ENCODE measurements at regions not wholly inside any gene's neighbourhood (a gene's known extent, or its start where the extent isn't known, plus 50 kb on each side); places are given as distances from the start of the nearest gene placed in this dataset.
A peak's percentile ranks its signal among the peaks of the same experiment; 100 is the strongest.

DNA sequence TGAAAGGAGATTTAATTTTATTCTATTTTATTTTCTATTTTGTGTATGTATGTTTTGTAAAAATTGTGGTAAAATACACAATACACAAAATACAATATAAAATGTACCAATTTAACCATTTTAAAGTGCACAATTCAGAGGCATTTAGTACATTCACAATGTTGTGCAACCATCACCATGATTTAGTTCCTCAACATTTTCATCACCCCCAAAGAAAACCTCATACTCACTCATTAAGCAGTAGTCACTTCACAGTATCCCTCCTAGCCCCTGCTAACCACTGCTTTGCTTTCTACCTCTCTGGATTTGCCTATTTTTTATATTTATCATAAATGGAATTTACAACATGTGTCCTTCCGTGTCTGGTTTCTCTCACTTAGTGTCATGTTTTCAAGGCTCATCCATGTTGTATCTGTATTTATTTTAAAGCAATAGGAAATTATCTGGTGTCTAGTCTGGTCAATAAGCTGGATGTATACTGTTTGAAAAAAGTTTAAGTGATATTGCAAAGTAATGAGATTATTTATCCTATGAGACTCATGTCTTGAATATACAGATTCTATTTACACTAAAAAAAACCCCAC lies 77.9 kb upstream of the GLS start:
- no peak overlapping the region for H3K4me3 ChIP-seq (ENCODE audit: low read depth, low read length)
- TF ChIP-seq MYC (IDR thresholded peaks at IDR 0.05; ENCODE audit: low read depth, low read length) (no peak), MAX (IDR thresholded peaks at IDR 0.05; ENCODE audit: low read depth, low read length) (no peak), POLR2A (IDR thresholded peaks at IDR 0.05; ENCODE audit: extremely low read depth, insufficient read length) (no peak)
- TF ChIP-seq, protein P1, sequence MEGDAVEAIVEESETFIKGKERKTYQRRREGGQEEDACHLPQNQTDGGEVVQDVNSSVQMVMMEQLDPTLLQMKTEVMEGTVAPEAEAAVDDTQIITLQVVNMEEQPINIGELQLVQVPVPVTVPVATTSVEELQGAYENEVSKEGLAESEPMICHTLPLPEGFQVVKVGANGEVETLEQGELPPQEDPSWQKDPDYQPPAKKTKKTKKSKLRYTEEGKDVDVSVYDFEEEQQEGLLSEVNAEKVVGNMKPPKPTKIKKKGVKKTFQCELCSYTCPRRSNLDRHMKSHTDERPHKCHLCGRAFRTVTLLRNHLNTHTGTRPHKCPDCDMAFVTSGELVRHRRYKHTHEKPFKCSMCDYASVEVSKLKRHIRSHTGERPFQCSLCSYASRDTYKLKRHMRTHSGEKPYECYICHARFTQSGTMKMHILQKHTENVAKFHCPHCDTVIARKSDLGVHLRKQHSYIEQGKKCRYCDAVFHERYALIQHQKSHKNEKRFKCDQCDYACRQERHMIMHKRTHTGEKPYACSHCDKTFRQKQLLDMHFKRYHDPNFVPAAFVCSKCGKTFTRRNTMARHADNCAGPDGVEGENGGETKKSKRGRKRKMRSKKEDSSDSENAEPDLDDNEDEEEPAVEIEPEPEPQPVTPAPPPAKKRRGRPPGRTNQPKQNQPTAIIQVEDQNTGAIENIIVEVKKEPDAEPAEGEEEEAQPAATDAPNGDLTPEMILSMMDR (IDR thresholded peaks at IDR 0.05; ENCODE audit: low read depth, low read length) = no peak
- peak; percentile 32 for DNase-seq (ENCODE audit: low read depth)

DNA sequence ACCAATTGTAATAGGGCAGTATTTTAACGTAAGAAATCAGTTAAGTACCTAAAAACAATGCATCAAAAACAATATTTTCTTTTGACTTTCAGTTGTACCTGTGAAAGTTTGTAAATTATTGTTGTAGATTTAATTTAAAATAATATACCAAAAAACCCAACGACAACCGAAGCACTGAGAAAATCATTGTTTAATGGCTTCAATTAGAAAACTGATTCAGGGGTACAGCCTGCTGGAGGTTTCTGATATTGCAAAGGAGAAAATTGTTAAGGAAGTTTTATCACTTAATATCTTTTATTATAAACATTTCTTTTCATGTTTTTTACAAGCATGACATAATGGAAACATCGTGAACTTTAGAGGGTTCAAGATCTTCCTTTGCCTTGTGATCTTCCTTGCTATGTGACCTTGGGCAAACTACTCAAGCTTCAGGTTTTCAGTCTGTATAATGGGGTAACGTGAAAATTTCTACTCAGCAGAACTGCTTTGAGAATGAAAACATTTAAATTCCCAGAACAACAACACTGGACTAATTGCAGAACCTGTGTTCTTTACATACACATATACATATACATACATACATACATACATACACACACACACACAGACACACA lies 76.3 kb upstream of the GLS start:
- DNase-seq (ENCODE audit: low read depth) = peak; percentile 26
- H3K4me3 ChIP-seq (ENCODE audit: low read depth, low read length) = no peak overlapping the region
- TF ChIP-seq, protein P1 (IDR thresholded peaks at IDR 0.05; ENCODE audit: low read depth, low read length) = peak; percentile 13
- TF ChIP-seq MAX (IDR thresholded peaks at IDR 0.05; ENCODE audit: low read depth, low read length) = no peak

DNA sequence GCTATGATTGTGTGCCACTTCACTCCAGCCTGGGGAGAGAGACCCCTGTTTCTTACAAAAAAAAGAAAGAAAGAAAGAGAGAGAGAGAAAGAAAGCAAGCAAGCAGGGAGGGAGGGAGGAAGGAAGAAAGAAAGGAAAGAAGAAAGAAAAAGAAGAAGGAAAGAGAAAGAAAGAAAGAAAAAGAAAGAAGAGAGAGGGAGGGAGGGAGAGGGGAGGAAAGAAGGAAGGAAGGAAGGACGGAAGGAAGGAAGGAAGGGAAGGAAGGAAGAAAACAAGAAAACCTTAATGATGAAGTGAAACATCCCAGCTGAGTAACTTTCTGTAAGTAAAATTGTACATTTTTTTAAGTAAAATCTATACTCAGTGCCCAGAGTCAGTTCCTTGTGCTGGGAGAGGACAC lies 75.5 kb upstream of the GLS start:
- no peak for DNase-seq (ENCODE audit: low read depth)
- TF ChIP-seq MAX (IDR thresholded peaks at IDR 0.05; ENCODE audit: low read depth, low read length) = no peak
- TF ChIP-seq MYC (IDR thresholded peaks at IDR 0.05; ENCODE audit: low read depth, low read length) = no peak
- no peak for TF ChIP-seq POLR2A (IDR thresholded peaks at IDR 0.05; ENCODE audit: extremely low read depth, insufficient read length)
- TF ChIP-seq, protein P1 (IDR thresholded peaks at IDR 0.05; ENCODE audit: low read depth, low read length) = no peak
- H3K4me3 ChIP-seq (ENCODE audit: low read depth, low read length) = no peak overlapping the region

DNA sequence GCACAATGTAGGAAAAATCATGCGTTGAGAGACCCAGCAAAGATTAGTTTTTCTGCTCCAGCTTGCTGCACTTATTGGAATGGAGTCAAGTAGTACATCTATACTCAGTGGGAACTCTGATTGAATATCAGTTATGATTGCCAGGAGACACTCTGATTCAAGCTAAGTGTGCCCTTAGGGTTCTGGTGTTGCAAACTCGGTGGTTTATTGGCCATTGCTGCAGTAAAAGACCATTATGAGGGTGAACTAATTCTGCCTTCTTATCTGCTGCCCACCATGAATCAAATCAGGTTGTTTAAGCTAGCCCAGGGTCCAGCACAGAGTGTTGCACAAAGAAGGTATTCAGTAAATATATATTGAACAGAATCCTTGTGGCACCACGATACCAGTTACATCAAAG lies 74.8 kb upstream of the GLS start:
- H3K4me3 ChIP-seq (ENCODE audit: low read depth, low read length) = no peak overlapping the region
- no peak for DNase-seq (ENCODE audit: low read depth)
- TF ChIP-seq MAX (IDR thresholded peaks at IDR 0.05; ENCODE audit: low read depth, low read length) (no peak), POLR2A (IDR thresholded peaks at IDR 0.05; ENCODE audit: extremely low read depth, insufficient read length) (no peak), MYC (IDR thresholded peaks at IDR 0.05; ENCODE audit: low read depth, low read length) (no peak)
- TF ChIP-seq, protein P1 (IDR thresholded peaks at IDR 0.05; ENCODE audit: low read depth, low read length) = no peak

GRCh38 chr2:190807886-190808285 lies 72.7 kb upstream of the GLS start:
- no peak overlapping the region for H3K4me3 ChIP-seq (ENCODE audit: low read depth, low read length)
- TF ChIP-seq, protein P1 (IDR thresholded peaks at IDR 0.05; ENCODE audit: low read depth, low read length) = no peak
- no peak for TF ChIP-seq MYC (IDR thresholded peaks at IDR 0.05; ENCODE audit: low read depth, low read length)
- no peak for TF ChIP-seq MAX (IDR thresholded peaks at IDR 0.05; ENCODE audit: low read depth, low read length)
- no peak for TF ChIP-seq POLR2A (IDR thresholded peaks at IDR 0.05; ENCODE audit: extremely low read depth, insufficient read length)
- no peak for DNase-seq (ENCODE audit: low read depth)

Data from NB4 (cell line).